ENCODE measurements at regions not wholly inside any gene's neighbourhood (a gene's known extent, or its start where the extent isn't known, plus 50 kb on each side); places are given as distances from the start of the nearest gene placed in this dataset.
A peak's percentile ranks its signal among the peaks of the same experiment; 100 is the strongest.

GRCh38 chr2:234438305-234438977 is 58.4 kb downstream of the ARL4C start:
- peak overlapping the region in 5 of 21 experiments; percentile 1 to 63 (median 42) for H3K27ac ChIP-seq
- no peak overlapping the region for H3K4me3 ChIP-seq

DNA sequence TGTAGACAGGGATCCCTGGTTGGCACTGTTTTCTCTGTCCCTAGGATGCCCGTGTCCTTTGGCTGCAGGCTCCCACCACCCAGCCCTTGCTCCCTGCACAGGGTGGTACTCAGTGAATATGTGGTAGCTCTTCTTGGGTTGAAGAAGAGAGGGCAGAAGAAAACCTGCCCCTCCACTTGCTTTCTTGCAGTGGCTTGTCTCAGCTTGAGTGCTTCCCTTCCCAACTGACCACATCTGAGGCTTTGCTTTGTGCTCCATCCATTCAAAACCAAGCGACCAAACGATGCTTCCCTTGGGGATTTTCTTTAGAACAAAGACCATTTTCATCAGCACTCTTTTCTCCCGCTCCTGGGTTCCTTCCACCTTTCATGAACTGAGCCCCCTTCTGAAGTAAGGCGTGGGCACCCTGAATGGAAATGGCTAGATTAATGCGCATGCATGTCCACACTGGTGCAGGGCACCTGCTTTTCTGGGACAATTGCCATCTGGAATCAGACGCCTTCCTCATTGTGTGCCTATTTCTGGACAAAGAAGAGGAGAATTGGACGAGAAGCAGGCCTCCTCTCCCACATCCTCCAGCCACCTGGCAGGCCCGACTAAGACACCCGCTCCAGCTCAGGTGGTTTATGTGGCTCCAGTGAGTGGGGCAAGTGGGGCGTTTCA is 59.1 kb downstream of the ARL4C start:
- Histone ChIP-seq H3K4me3 (no peak overlapping the region), H3K27ac (peak overlapping the region in 3 of 21 experiments; percentile 42 to 63 (median 45))

- peak overlapping the region in 1 of 21 experiments; percentile 46 for H3K27ac ChIP-seq
- no peak overlapping the region for H3K4me3 ChIP-seq
These were observed 60.4 kb downstream of the ARL4C start for GRCh38 chr2:234436482-234436837.

- Histone ChIP-seq H3K27ac (peak overlapping the region in 3 of 21 experiments; percentile 26 to 46 (median 40)), H3K4me3 (no peak overlapping the region)
These were observed 60.9 kb downstream of the ARL4C start for GRCh38 chr2:234435836-234436481.

DNA sequence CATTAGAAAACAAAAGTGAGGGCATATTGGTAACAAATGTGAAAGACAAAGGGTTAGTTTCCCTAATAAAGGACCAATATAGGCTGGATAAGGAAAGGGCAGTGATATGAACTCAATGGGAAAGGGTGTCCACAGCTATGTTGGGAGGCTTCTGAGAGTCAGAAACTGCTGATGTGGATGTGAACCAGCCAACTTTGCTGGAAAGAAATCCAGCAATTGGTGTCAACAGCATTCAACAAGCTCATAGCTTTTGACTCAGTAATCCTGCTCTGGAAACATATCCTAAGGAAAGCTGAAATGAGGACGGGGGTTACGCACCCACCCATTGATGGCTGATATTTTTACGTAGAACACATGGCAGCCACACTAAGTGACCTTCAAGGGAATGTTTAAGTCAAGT is 63.7 kb downstream of the ARL4C start:
- Histone ChIP-seq H3K27ac (no peak overlapping the region), H3K4me3 (no peak overlapping the region)

GRCh38 chr2:234430871-234431270 is 66.0 kb downstream of the ARL4C start:
- Histone ChIP-seq H3K4me3 (no peak overlapping the region), H3K27ac (no peak overlapping the region)

DNA sequence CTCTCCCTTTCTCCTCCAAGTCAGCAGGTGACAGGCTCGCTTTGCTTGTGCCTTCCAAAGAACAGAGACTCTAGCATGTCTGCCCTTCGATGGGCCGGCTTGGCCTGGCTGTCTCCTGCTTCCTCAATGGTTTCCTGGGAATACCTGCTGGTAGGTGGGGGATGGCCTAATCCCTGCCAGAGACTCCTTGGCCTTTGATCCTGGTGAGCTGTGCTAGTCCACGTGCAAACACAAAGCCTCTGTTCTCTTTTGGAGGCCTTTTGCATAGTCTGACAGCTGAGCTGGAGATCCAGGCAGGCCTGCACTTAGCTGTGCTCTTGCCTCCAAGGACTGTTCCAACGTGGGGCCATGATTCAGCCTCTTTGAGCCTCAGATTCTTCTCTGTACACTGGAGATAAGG is 67.6 kb downstream of the ARL4C start:
- H3K4me3 ChIP-seq: no peak overlapping the region
- peak overlapping the region in 1 of 21 experiments; percentile 97 for H3K27ac ChIP-seq

- H3K4me3 ChIP-seq: no peak overlapping the region
These were observed 69.5 kb downstream of the ARL4C start for GRCh38 chr2:234427081-234428061.

DNA sequence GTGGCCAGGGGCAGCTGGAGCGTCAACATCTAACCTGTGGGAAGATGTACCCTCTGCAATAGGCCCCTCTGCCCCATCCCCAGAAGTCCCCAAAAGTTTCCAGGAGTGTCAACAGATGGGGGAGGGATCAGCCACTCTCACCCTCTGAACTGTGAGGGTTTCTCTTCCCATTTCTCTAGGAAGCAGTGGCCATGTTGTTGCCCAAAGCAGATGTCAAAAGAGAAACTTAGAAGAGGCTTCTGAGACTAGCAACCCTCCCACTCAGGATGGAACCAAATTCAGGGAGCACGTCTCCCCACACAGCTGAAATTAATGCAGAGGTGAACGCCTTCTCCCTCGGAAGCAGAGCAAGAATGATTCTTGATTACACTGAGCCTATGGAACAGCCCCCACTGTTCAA is 70.3 kb downstream of the ARL4C start:
- H3K4me3 ChIP-seq: no peak overlapping the region
- H3K27ac ChIP-seq: peak overlapping the region in 19 of 21 experiments; percentile 2 to 97 (median 64)

More at GRCh38 chr2:234427081-234428061, 69.5 kb downstream of the ARL4C start:
- peak overlapping the region in 18 of 21 experiments; percentile 2 to 97 (median 65) for H3K27ac ChIP-seq

DNA sequence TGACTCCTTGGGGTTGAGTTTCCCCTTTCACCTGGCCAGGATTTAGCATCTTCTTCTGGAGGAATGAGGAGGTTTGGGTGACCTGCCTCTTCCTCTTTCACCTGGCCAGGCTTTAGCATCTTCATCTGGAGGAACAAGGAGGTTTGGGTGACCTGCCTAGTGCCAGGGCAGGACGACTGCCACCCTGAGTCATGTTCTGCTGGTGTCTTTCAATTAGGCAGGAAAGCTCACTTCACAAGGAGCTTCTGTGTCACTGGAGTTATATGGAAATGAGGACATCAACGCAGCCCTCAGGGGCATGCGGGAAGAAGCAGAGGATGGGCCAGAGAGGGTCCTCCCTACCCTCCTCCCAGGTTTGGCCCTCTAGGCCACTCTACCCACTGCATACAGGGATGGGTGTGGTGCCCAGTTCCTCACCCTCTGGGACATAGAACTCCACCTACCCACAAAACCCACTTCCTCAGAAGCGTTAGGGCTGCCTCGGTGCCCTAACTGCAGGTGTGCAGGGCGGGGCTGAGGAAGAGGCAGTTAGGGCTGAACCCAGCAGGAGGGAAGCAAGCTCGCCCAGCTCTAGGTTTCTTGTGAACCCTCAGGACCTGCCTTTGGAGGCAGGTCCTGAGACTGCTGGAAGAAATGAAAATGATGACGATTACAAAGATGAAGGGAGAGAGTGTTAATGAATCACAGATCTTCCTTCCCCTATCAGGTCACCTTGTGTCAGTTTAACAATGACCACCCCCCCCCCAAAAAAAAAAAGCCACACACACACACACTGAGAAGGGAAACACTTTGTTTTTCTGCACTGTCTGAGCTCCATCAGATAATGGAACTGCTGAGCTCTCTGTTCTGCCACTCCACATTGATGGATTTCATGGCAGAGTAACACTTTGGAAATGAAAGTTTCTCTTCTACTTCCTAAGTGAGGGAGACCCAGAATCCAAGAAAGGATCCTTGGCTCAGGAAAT is 71.0 kb downstream of the ARL4C start:
- H3K4me3 ChIP-seq: no peak overlapping the region
- peak overlapping the region in 19 of 21 experiments; percentile 19 to 97 (median 72) for H3K27ac ChIP-seq

DNA sequence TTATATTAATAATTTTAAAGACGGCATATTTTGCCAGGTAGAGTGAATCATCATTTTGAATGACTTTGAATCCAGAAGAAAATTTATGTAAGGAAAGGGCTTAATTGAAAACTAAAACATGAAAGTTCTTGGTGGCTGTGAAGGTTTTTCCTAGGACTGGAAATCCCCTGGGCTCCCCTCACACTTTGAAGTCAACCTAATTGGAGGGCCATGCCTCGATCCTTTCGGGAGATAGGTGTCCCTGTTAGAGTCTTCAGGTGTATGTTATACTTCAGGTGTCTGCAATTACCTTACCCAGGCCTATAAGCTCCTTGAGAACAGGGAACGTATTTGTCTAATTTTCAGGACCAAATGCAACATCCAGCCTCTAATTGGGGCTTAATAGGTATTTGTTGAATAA is 73.0 kb downstream of the ARL4C start:
- Histone ChIP-seq H3K27ac (peak overlapping the region in 12 of 21 experiments; percentile 6 to 97 (median 72)), H3K4me3 (no peak overlapping the region)

GRCh38 chr2:234422981-234423431 is 73.9 kb downstream of the ARL4C start:
- peak overlapping the region in 15 of 21 experiments; percentile 4 to 97 (median 61) for H3K27ac ChIP-seq
- no peak overlapping the region for H3K4me3 ChIP-seq

DNA sequence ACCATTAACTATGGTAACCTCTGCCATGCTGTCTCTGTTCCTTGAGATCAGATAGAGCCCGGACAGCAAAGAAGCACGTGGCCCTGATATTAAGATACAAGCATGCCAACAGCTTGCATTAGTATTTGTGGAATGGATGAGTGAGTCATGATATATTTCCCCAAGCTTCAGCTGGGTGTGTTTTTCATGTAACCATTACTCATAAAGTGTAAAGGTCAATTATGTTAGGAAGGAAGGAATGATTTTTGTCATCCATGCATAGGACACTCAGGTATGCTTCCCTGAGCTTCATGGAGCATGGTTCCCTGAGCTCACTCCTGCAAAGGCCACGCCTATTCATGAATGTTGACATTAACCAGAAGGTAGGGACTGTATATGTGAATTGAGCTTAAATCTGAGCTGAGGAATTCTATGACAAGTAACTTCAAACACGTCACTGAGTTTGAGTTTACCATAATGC is 74.6 kb downstream of the ARL4C start:
- Histone ChIP-seq H3K4me3 (no peak overlapping the region), H3K27ac (peak overlapping the region in 14 of 21 experiments; percentile 10 to 97 (median 64))

GRCh38 chr2:234420408-234420807 is 76.5 kb downstream of the ARL4C start:
- no peak overlapping the region for H3K4me3 ChIP-seq
- peak overlapping the region in 4 of 21 experiments; percentile 13 to 89 (median 41) for H3K27ac ChIP-seq

DNA sequence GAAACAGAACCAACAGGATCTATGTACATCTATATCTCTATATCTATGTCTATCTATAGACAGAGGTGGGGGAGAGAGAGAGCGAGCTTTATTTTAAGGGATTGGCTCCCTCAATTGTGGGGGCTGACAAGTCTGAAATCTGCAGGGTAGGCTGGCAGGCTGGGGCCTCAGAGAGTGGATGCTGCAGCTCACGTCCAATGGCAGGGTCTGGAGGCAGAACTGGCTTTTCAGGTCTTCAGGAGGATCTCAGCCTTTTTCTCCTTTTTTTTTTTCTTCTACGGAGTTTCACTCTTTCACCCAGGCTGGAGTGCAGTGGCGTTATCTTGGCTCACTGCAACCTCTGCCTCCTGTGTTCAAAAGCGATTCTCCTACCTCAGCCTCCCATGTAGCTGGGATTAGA is 77.2 kb downstream of the ARL4C start:
- Histone ChIP-seq H3K4me3 (no peak overlapping the region), H3K27ac (peak overlapping the region in 1 of 21 experiments; percentile 16)

DNA sequence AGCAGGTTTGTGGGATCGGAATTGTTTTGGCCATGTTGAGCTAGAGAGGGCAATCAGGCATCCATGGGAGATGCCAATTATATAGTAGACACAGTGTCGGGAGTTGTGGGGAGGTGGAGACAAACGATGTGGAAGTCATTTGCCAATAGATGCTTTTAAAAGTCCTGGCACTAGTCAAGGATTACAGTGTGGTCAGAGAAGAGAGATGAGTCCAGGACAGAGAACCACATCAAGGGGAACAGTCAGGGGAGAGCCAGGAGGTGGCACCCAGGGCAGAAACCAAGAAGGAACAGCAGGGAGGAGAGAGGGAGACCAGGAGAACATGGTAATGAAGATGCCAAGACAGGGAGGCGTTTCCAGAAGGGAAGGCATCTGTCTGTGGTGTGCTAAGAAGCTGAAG is 81.2 kb downstream of the ARL4C start:
- peak overlapping the region in 1 of 21 experiments; percentile 20 for H3K27ac ChIP-seq
- H3K4me3 ChIP-seq: no peak overlapping the region

DNA sequence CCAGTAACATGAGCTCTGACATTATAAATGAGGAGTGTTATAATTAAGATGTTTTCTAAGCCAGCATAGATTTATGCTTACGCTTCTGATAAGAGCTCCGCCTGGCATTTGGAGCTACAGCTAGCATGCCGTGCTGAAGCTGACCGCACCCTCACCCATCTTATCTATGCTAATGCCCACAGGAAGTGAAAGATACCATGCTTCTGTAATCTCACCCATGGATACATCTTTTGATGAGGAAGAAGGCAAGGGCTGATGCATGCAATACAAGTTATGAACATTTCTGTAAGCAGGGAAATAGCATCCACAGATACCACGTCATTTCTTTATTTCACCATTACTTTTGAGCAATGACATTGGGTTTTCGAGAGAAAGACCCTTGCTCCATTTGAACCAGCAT is 82.3 kb downstream of the ARL4C start:
- no peak overlapping the region for H3K4me3 ChIP-seq

DNA sequence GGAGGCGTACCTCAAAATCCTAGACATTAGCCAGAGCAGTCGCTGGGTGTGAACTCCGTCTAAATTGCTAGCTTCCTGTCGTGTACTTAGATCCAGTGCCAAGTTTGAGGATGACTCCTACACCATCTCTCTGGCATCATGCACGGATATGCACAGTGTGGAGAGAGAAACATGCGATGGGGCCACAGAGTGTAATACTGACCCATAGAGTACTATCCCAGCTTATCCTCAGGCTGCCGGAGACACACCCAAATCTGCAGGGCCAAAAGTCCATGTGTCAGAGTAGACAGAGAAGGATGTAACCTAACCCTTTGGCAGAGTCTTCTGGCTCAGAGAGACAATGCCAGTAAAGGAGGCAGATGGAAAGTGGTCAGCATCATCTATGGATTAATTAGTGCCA is 84.2 kb downstream of the ARL4C start:
- Histone ChIP-seq H3K27ac (peak overlapping the region in 5 of 21 experiments; percentile 8 to 73 (median 40)), H3K4me3 (no peak overlapping the region)

More for the DNA sequence above, 82.3 kb downstream of the ARL4C start:
- peak overlapping the region in 2 of 21 experiments; percentile 20 to 26 for H3K27ac ChIP-seq

All from skin epidermis (tissue), 12 donors.